Keratinocyte (primary cell): ENCODE measurements at regions not wholly inside any gene's neighbourhood (a gene's known extent, or its start where the extent isn't known, plus 50 kb on each side); places are given as distances from the start of the nearest gene placed in this dataset.

Experiments used
- DNase-seq: peaks from one replicate; pipeline ENCODE4 v3.0.0-alpha.2; 2011; ENCODE audit warnings: low read depth, missing footprints, low spot score
- FAIRE-seq: peaks from 2 replicates; lab custom pipeline; 2011; peaks lifted over from hg19 to GRCh38; lab: Jason Lieb, UNC
- H2AFZ ChIP-seq: 2 replicates; pipeline ENCODE4 v1.6.0; 2012; ENCODE audit warnings: low read length, control low read depth, inconsistent platforms; ENCODE audit not compliant: control insufficient read depth
- H3K27ac ChIP-seq: 2 replicates; pipeline ENCODE4 v1.5.1; 2011; ENCODE audit warnings: low read length; ENCODE audit not compliant: control insufficient read depth, insufficient read depth
- H3K27me3 ChIP-seq: 3 replicates; pipeline ENCODE4 v1.6.0; 2011; ENCODE audit warnings: low read length; ENCODE audit not compliant: control insufficient read depth, insufficient read depth; ENCODE audit errors: extremely low read depth
- H3K36me3 ChIP-seq, 2 experiments: 2 replicates in 1 of 2; 3 replicates in 1 of 2; pipeline ENCODE4 v1.5.1; 2011; ENCODE audit warnings: low read length in 2 of 2, mild to moderate bottlenecking in 1 of 2; ENCODE audit not compliant: control insufficient read depth in 2 of 2, insufficient read depth in 2 of 2; ENCODE audit errors: extremely low read depth in 1 of 2
- H3K4me1 ChIP-seq: 3 replicates; pipeline ENCODE4 v1.5.1; 2011; ENCODE audit warnings: low read length; ENCODE audit not compliant: control insufficient read depth, insufficient read depth; ENCODE audit errors: extremely low read depth
- H3K4me2 ChIP-seq: 3 replicates; pipeline ENCODE4 v1.6.0; 2011; ENCODE audit warnings: low read depth, low read length; ENCODE audit not compliant: control insufficient read depth, insufficient read depth; ENCODE audit errors: extremely low read depth
- H3K4me3 ChIP-seq, 3 experiments: fragments of 200-600 bp in 1 of 3; sonication (generic) in 1 of 3; 2 replicates in 2 of 3; 3 replicates in 1 of 3; pipeline ENCODE4 v1.5.1; 2011 to 2016; ENCODE audit warnings: low read length in 3 of 3, mild to moderate bottlenecking in 3 of 3, control low read depth in 2 of 3, inconsistent platforms in 1 of 3, low read depth in 1 of 3, mixed read lengths in 1 of 3, mixed run types in 1 of 3, moderate library complexity in 1 of 3; ENCODE audit not compliant: control insufficient read depth in 2 of 3, insufficient read depth in 2 of 3; ENCODE audit errors: extremely low read depth in 1 of 3
- H3K79me2 ChIP-seq: 2 replicates; pipeline ENCODE4 v1.6.0; 2012; ENCODE audit warnings: low read length; ENCODE audit not compliant: control insufficient read depth, insufficient read depth
- H3K9ac ChIP-seq: 3 replicates; pipeline ENCODE4 v1.6.0; 2011; ENCODE audit warnings: low read length; ENCODE audit not compliant: control insufficient read depth, insufficient read depth; ENCODE audit errors: extremely low read depth
- H3K9me1 ChIP-seq: 3 replicates; pipeline ENCODE4 v1.6.0; 2011; ENCODE audit warnings: low read length; ENCODE audit not compliant: control insufficient read depth, insufficient read depth; ENCODE audit errors: extremely low read depth
- H3K9me3 ChIP-seq: 2 replicates; pipeline ENCODE4 v1.5.1; 2012; ENCODE audit warnings: low read depth, low read length; ENCODE audit not compliant: control insufficient read depth
- H4K20me1 ChIP-seq: 3 replicates; pipeline ENCODE4 v1.6.0; 2011; ENCODE audit warnings: low read length; ENCODE audit not compliant: control insufficient read depth, insufficient read depth; ENCODE audit errors: extremely low read depth
- EZH2 ChIP-seq: IDR thresholded peaks from one replicate; pipeline ENCODE4 v1.6.1; 2012; ENCODE audit warnings: inconsistent platforms, mild to moderate bottlenecking, low read length, moderate library complexity
- dilution Hi-C: fragments of 300-500 bp; cut with MboI; formaldehyde crosslinking; loops from one replicate; pipeline ENCODE4 v1.7.0; 2020; ENCODE audit warnings: low sequenced_read_pairs; ENCODE audit not compliant: extremely low pct_ligation_motif_present
- TF ChIP-seq, protein P1 (sequence below), 3 experiments: IDR thresholded peaks in 1 of 3; conservative IDR thresholded peaks in 1 of 3; optimal IDR thresholded peaks in 1 of 3; 2 replicates in 2 of 3; 3 replicates in 1 of 3; pipeline versions ENCODE3 to v1.5.1; 2011; ENCODE audit warnings: low read length in 3 of 3, mild to moderate bottlenecking in 3 of 3, moderate library complexity in 2 of 3, control low read depth in 1 of 3, inconsistent platforms in 1 of 3; ENCODE audit not compliant: insufficient read depth in 2 of 3; ENCODE audit errors: extremely low read depth in 1 of 3

DNA sequence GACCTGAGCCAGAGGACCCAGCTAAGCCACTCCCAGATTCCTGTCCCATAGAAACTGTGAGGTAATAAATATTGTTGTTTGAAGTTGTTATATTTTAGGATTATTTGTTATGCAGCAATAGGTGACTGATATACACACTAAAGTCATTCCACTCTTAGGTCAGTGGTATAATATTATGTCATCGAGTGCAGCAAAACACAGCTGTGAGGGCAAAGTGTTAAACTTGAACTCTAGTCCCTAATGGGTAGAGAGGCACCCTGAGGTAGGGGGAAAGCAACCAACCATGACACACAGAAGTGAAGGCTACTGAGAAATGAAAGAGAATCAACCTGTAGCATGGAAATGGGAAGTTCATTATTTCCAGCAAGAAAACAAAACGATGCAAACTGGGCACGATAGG is 66.6 kb downstream of the ATXN3L start:
- Histone ChIP-seq H3K27ac (no peak overlapping the region), H3K36me3 (no peaks in the 10 kb centered on the region), H3K4me2 (no peak overlapping the region), H2AFZ (no peak overlapping the region), H3K4me1 (no peaks in the 10 kb centered on the region), H3K79me2 (no peaks in the 10 kb centered on the region), H3K9me1 (no peaks in the 10 kb centered on the region), H4K20me1 (no peaks in the 10 kb centered on the region), H3K27me3 (peaks cover 4% of the 10 kb centered on the region), H3K9ac (no peak overlapping the region), H3K9me3 (no peaks in the 10 kb centered on the region), H3K4me3 (no peak overlapping the region)
- TF ChIP-seq, protein P1, sequence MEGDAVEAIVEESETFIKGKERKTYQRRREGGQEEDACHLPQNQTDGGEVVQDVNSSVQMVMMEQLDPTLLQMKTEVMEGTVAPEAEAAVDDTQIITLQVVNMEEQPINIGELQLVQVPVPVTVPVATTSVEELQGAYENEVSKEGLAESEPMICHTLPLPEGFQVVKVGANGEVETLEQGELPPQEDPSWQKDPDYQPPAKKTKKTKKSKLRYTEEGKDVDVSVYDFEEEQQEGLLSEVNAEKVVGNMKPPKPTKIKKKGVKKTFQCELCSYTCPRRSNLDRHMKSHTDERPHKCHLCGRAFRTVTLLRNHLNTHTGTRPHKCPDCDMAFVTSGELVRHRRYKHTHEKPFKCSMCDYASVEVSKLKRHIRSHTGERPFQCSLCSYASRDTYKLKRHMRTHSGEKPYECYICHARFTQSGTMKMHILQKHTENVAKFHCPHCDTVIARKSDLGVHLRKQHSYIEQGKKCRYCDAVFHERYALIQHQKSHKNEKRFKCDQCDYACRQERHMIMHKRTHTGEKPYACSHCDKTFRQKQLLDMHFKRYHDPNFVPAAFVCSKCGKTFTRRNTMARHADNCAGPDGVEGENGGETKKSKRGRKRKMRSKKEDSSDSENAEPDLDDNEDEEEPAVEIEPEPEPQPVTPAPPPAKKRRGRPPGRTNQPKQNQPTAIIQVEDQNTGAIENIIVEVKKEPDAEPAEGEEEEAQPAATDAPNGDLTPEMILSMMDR (optimal IDR thresholded peaks at IDR 0.05 in 1 of 3, IDR thresholded peaks at IDR 0.05 in 1 of 3, conservative IDR thresholded peaks at IDR 0.05 in 1 of 3; ENCODE audit: extremely low read depth in 1 of 3, insufficient read depth in 2 of 3, low read length in 3 of 3), result no peak
- no peak for TF ChIP-seq EZH2
- FAIRE-seq (no peak), DNase-seq (no peak)
- dilution Hi-C loops, result no loop called here

DNA sequence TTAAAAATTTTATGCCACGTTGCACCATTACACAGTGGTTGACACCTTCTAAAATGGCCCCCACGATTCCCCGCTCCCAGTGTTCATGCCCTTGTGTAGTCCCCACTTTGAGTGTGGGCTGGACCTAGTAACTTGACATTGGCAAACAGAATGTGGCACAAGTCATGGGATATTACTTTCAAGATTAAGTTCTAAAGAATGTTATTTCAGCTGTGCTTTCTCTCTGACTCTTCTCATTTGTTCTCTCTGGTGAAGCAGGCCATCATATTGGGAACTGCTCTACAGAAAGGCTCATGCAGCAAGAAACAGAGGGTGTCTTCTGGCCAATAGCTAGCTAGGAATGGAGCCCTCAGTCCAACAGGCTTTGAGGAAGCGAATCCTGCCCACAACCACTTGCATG is 67.1 kb downstream of the ATXN3L start:
- dilution Hi-C loops, result no loop called here
- Histone ChIP-seq H4K20me1 (no peaks in the 10 kb centered on the region), H3K4me3 (no peak overlapping the region), H3K36me3 (no peaks in the 10 kb centered on the region), H3K4me1 (no peaks in the 10 kb centered on the region), H3K9me3 (no peaks in the 10 kb centered on the region), H3K27ac (no peak overlapping the region), H3K27me3 (peaks cover 4% of the 10 kb centered on the region), H3K9me1 (no peaks in the 10 kb centered on the region), H3K4me2 (no peak overlapping the region), H3K79me2 (no peaks in the 10 kb centered on the region), H3K9ac (no peak overlapping the region), H2AFZ (no peak overlapping the region)
- FAIRE-seq (no peak), DNase-seq (no peak)
- TF ChIP-seq, protein P1 (optimal IDR thresholded peaks at IDR 0.05 in 1 of 3, IDR thresholded peaks at IDR 0.05 in 1 of 3, conservative IDR thresholded peaks at IDR 0.05 in 1 of 3; ENCODE audit: extremely low read depth in 1 of 3, insufficient read depth in 2 of 3, low read length in 3 of 3), result no peak
- no peak for TF ChIP-seq EZH2
